Caco-2 (cell line): ENCODE measurements at regions not wholly inside any gene's neighbourhood (a gene's known extent, or its start where the extent isn't known, plus 50 kb on each side); places are given as distances from the start of the nearest gene placed in this dataset.

Source experiments
- BruUV-seq: library from RNA; stranded (reverse); fragments of 400-500 nt; replicated peaks from 2 replicates; lab custom pipeline; 2021; lab: Mats Ljungman, UMichigan
- CTCF ChIA-PET: fragments of 300-600 bp; sonication (Branson Sonifier 250); formaldehyde crosslinking; loops from one replicate; lab custom pipeline; 2022; ENCODE audit warnings: antibody characterized with exemption; lab: Charles Lee
- POLR2A ChIA-PET: fragments of 300-600 bp; sonication (Branson Sonifier 250); formaldehyde crosslinking; loops from one replicate; lab custom pipeline; 2022; ENCODE audit warnings: antibody characterized with exemption; lab: Charles Lee
- DNase-seq, 2 experiments: peaks; one replicate each; pipeline versions ENCODE4 v3.0.0 to v3.0.0-alpha.2; 2020 to 2022
- H3K27me3 ChIP-seq: replicated peaks from 2 replicates; pipeline ENCODE4 v1.6.0; 2011; ENCODE audit warnings: low read length; ENCODE audit not compliant: control insufficient read depth, insufficient read depth
- H3K36me3 ChIP-seq: 2 replicates; pipeline ENCODE4 v1.5.1; 2011; ENCODE audit warnings: low read length; ENCODE audit not compliant: control insufficient read depth, insufficient read depth
- H3K4me1 ChIP-seq: fragments of 250-450 bp; sonication (Bioruptor Pico); 2 replicates; pipeline ENCODE4 v1.5.1; 2020; ENCODE audit warnings: mild to moderate bottlenecking
- H3K4me3 ChIP-seq: 2 replicates; pipeline ENCODE4 v1.5.1; 2011; ENCODE audit warnings: low read depth, mild to moderate bottlenecking, control low read depth, low read length
- H3K9me3 ChIP-seq: fragments of 250-450 bp; sonication (Bioruptor Pico); 2 replicates; pipeline ENCODE4 v1.5.1; 2020; ENCODE audit warnings: mild to moderate bottlenecking, moderate library complexity
- H3K27ac Mint-ChIP-seq: one replicate; pipeline ENCODE4 v1.8.0; 2022; ENCODE audit warnings: mixed read lengths; ENCODE audit not compliant: unreplicated experiment
- H3K27me3 Mint-ChIP-seq: one replicate; pipeline ENCODE4 v1.8.0; 2022; ENCODE audit warnings: mixed read lengths; ENCODE audit not compliant: insufficient read depth, unreplicated experiment
- H3K36me3 Mint-ChIP-seq: one replicate; pipeline ENCODE4 v1.8.0; 2022; ENCODE audit warnings: mild to moderate bottlenecking, mixed read lengths; ENCODE audit not compliant: insufficient read depth, unreplicated experiment
- H3K4me1 Mint-ChIP-seq: one replicate; pipeline ENCODE4 v1.8.0; 2022; ENCODE audit warnings: low read depth, mixed read lengths; ENCODE audit not compliant: unreplicated experiment
- H3K4me3 Mint-ChIP-seq: one replicate; pipeline ENCODE4 v1.8.0; 2022; ENCODE audit warnings: mild to moderate bottlenecking, moderate library complexity, mixed read lengths; ENCODE audit not compliant: unreplicated experiment
- H3K9me3 Mint-ChIP-seq: one replicate; pipeline ENCODE4 v1.8.0; 2022; ENCODE audit warnings: mixed read lengths; ENCODE audit not compliant: unreplicated experiment
- intact Hi-C: fragments of 100-400 bp; cut with micrococcal nuclease; formaldehyde crosslinking; loops from one replicate; pipeline ENCODE4 v1.10.0; 2022; ENCODE audit not compliant: unreplicated experiment
- TF ChIP-seq, protein P1 (sequence below), 2 experiments: fragments of 200-600 bp in 1 of 2; IDR thresholded peaks; 1 replicate in 1 of 2; 2 replicates in 1 of 2; pipeline versions ENCODE4 v1.5.1 to v1.8.0; 2011 to 2022; ENCODE audit warnings: antibody characterized with exemption in 1 of 2, control low read depth in 1 of 2, inconsistent platforms in 1 of 2, low read depth in 1 of 2, low read length in 1 of 2, mild to moderate bottlenecking in 1 of 2, moderate library complexity in 1 of 2; ENCODE audit not compliant: insufficient read depth in 1 of 2, severe bottlenecking in 1 of 2, unreplicated experiment in 1 of 2

DNA sequence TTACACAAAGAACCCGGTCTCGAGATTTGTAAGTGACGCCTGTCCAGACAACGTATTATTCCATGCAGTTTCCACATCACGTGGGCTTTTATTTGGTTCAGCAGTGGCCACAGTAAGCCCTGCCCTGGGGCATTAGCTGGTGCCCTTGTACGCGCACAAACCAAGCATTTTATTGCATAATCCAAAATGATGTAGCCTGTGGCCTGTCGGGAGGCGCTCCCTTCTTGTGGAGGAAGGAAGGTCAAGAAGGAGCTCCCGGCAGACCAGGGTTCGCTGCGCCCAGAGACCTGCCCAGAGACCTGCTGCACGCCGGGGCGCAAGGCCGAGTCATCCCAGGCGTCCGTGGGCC, 179.6 kb upstream of the ALKAL2 start:
- no peak for DNase-seq
- H3K27me3 Mint-ChIP-seq: peaks cover 9% of the 10 kb centered on the region
- Histone ChIP-seq H3K4me3 (no peak overlapping the region), H3K36me3 (no peaks in the 10 kb centered on the region), H3K9me3 (no peaks in the 10 kb centered on the region), H3K4me1 (no peaks in the 10 kb centered on the region), H3K27me3 (no peaks in the 10 kb centered on the region)
- no peak overlapping the region for H3K4me3 Mint-ChIP-seq
- POLR2A ChIA-PET: no interaction called here
- peaks cover 5% of the 10 kb centered on the region for H3K9me3 Mint-ChIP-seq
- CTCF ChIA-PET: no interaction called here
- TF ChIP-seq, protein P1, sequence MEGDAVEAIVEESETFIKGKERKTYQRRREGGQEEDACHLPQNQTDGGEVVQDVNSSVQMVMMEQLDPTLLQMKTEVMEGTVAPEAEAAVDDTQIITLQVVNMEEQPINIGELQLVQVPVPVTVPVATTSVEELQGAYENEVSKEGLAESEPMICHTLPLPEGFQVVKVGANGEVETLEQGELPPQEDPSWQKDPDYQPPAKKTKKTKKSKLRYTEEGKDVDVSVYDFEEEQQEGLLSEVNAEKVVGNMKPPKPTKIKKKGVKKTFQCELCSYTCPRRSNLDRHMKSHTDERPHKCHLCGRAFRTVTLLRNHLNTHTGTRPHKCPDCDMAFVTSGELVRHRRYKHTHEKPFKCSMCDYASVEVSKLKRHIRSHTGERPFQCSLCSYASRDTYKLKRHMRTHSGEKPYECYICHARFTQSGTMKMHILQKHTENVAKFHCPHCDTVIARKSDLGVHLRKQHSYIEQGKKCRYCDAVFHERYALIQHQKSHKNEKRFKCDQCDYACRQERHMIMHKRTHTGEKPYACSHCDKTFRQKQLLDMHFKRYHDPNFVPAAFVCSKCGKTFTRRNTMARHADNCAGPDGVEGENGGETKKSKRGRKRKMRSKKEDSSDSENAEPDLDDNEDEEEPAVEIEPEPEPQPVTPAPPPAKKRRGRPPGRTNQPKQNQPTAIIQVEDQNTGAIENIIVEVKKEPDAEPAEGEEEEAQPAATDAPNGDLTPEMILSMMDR (IDR thresholded peaks at IDR 0.05; ENCODE audit: insufficient read depth in 1 of 2, low read depth in 1 of 2, low read length in 1 of 2, severe bottlenecking in 1 of 2, unreplicated experiment in 1 of 2): no peak
- no peaks in the 10 kb centered on the region for H3K4me1 Mint-ChIP-seq
- no peak overlapping the region for H3K27ac Mint-ChIP-seq
- intact Hi-C loops: no loop called here
- H3K36me3 Mint-ChIP-seq: no peaks in the 10 kb centered on the region
- no TSS peak for BruUV-seq

DNA sequence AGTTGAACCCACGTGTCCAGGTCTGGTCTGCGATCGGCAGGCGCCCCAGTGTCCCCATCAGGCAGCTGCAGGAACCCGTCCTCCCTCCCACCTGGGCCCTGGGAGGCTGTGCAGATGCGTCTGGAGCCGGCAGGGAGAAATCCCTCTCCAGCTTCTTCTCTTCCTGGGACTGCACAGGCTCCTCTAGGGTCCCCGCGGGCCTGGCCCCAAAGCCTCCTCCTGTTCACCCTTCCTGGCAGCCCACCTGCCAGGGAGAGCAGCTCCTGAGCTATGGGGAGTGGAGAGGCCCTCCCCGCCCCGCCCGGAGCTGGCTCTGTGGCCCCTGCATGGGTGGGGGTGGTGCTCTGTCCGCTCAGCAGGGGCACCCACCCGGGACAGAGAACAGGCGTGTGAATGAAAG, 179.2 kb upstream of the ALKAL2 start:
- H3K27me3 Mint-ChIP-seq: peaks cover 9% of the 10 kb centered on the region
- CTCF ChIA-PET: no interaction called here

DNA sequence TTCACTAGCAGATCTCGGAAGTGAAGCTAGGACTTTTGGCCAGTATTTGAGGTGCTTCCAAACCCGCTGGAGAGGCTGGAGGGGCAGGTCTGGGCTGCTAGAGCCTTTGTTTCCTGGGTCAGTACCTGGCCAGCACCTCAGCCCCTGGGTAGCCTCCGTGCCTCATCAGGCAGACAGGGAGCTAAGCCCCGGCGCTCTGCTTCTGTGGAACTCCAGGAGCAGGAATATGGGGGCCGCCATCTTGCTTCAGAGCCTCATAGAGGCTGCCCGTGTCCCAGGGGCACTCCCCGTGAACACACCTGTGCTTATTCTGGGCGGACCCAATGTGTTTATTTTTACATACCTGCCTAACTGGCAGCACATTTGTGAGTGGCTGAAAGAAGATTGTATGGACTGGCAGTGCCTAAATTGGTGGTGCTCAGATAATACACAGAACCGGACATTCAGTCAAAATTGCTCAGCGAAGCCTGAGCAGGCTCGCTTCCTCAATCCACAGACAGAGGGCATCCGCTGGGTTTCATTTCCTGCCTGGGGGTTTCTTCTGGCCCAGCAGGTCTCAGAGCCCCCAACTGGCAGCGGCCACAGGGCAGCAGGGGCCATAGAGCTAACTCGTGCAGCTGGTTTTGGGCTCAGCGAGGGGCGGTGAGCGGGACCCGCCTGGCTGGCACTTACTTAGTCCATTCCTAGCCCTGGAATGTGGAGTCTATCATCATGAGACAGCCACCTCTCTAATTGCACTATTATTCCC, 176.8 kb upstream of the ALKAL2 start:
- Histone ChIP-seq H3K9me3 (no peaks in the 10 kb centered on the region), H3K27me3 (no peaks in the 10 kb centered on the region), H3K4me3 (no peak overlapping the region), H3K36me3 (no peaks in the 10 kb centered on the region), H3K4me1 (no peaks in the 10 kb centered on the region)
- TF ChIP-seq, protein P1 (IDR thresholded peaks at IDR 0.05; ENCODE audit: insufficient read depth in 1 of 2, low read depth in 1 of 2, low read length in 1 of 2, severe bottlenecking in 1 of 2, unreplicated experiment in 1 of 2): no peak
- intact Hi-C loops: no loop called here
- ChIA-PET POLR2A (no interaction called here), CTCF (interaction anchor here (0.6 kb wide), 1 partner anchor 145 kb away, joined by 3 read pairs; no protein-coding TSS in a partner anchor)
- Mint-ChIP-seq H3K36me3 (no peaks in the 10 kb centered on the region), H3K9me3 (no peaks in the 10 kb centered on the region), H3K4me3 (no peak overlapping the region), H3K27ac (no peak overlapping the region), H3K4me1 (no peaks in the 10 kb centered on the region), H3K27me3 (peaks cover 14% of the 10 kb centered on the region)
- BruUV-seq: no TSS peak
- DNase-seq: no peak

More for the DNA sequence above, 179.2 kb upstream of the ALKAL2 start:
- no peaks in the 10 kb centered on the region for H3K27me3 ChIP-seq
- intact Hi-C loops: no loop called here
- POLR2A ChIA-PET: no interaction called here
- no peak overlapping the region for H3K4me3 Mint-ChIP-seq
- H3K9me3 Mint-ChIP-seq: peaks cover under 1% of the 10 kb centered on the region
- no peaks in the 10 kb centered on the region for H3K36me3 Mint-ChIP-seq
- BruUV-seq: no TSS peak
- H3K4me3 ChIP-seq: no peak overlapping the region
- TF ChIP-seq, protein P1 (IDR thresholded peaks at IDR 0.05; ENCODE audit: insufficient read depth in 1 of 2, low read depth in 1 of 2, low read length in 1 of 2, severe bottlenecking in 1 of 2, unreplicated experiment in 1 of 2): no peak
- no peak for DNase-seq
- H3K4me1 Mint-ChIP-seq: no peaks in the 10 kb centered on the region
- H3K9me3 ChIP-seq: no peaks in the 10 kb centered on the region
- no peaks in the 10 kb centered on the region for H3K4me1 ChIP-seq
- no peaks in the 10 kb centered on the region for H3K36me3 ChIP-seq
- no peak overlapping the region for H3K27ac Mint-ChIP-seq
